HL-60 (cell line): ENCODE measurements at regions not wholly inside any gene's neighbourhood (a gene's known extent, or its start where the extent isn't known, plus 50 kb on each side); places are given as distances from the start of the nearest gene placed in this dataset.

Experiments used
- POLR2AphosphoS5 ChIP-seq: IDR thresholded peaks from 2 replicates; pipeline ENCODE4 v1.6.1; 2012; ENCODE audit warnings: low read depth
- TF ChIP-seq, protein P1 (sequence below): IDR thresholded peaks from one replicate; pipeline ENCODE4 v1.5.1; 2011; ENCODE audit warnings: low read length, control low read depth, inconsistent platforms; ENCODE audit not compliant: insufficient read depth

DNA sequence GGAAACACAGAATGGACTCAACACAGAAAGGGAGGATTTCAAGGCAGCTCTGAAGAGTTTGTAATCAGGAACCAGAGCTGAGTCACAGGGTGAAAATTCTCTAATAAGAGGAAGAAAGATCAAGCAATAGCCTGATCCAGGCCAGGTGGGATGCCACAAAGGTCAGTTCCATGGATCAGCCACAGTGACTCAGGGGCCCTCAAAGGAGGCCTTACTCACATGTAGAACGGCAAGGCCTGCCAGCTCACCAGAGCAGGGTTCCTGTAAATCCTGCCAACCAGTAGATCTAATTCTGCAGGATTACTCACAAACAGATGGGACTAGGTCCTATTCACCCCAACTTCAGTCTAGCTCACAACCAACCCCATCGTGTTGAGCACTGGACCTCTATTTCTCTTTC lies 78.3 kb upstream of the PPP2R3A start:
- TF ChIP-seq, protein P1, sequence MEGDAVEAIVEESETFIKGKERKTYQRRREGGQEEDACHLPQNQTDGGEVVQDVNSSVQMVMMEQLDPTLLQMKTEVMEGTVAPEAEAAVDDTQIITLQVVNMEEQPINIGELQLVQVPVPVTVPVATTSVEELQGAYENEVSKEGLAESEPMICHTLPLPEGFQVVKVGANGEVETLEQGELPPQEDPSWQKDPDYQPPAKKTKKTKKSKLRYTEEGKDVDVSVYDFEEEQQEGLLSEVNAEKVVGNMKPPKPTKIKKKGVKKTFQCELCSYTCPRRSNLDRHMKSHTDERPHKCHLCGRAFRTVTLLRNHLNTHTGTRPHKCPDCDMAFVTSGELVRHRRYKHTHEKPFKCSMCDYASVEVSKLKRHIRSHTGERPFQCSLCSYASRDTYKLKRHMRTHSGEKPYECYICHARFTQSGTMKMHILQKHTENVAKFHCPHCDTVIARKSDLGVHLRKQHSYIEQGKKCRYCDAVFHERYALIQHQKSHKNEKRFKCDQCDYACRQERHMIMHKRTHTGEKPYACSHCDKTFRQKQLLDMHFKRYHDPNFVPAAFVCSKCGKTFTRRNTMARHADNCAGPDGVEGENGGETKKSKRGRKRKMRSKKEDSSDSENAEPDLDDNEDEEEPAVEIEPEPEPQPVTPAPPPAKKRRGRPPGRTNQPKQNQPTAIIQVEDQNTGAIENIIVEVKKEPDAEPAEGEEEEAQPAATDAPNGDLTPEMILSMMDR, result no peak
- no peak for TF ChIP-seq POLR2AphosphoS5
